ENCODE measurements at regions not wholly inside any gene's neighbourhood (a gene's known extent, or its start where the extent isn't known, plus 50 kb on each side); places are given as distances from the start of the nearest gene placed in this dataset.

DNA sequence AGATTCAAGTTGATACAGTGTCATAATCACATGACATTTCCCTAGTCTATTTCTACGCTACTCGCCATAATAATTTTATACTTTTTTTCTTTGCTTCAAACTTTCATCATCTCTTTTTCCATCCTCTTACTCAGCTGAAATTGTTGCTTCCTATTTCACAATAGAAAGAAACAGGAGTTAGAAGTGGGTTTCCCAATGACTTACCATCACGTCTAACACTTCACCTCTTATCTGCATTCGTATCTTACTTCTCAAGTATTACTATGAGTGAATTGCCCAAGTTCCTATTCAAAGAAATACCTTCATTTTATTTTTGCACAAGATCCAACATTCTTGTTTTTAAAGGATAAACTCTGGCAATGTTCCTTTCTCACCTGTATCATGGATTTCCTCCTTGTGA is 1539.9 kb downstream of the SI start:
- TF ChIP-seq CTCF (IDR thresholded peaks at IDR 0.05), result no peak
- H3K79me2 ChIP-seq (ENCODE audit: insufficient read depth, low read length), result no peaks in the 10 kb centered on the region
- H3K27me3 ChIP-seq (ENCODE audit: control insufficient read depth in 2 of 2, insufficient read depth in 2 of 2, low read length in 2 of 2), result no peaks in the 10 kb centered on the region
- Mint-ChIP-seq H3K27ac (no peak overlapping the region), H3K27me3 (ENCODE audit: low read depth in 3 of 3) (no peaks in the 10 kb centered on the region), H3K36me3 (no peaks in the 10 kb centered on the region), H3K4me1 (no peaks in the 10 kb centered on the region), H3K4me3 (no peak overlapping the region), H3K9me3 (peaks cover 0 to 5% (median 0%) of the 10 kb centered on the region in 7 donors)
- H2AFZ ChIP-seq (ENCODE audit: insufficient read depth, low read depth, low read length, poor library complexity, severe bottlenecking), result no peak overlapping the region
- H3K4me2 ChIP-seq (replicated peaks; ENCODE audit: extremely low read depth, low read length, poor library complexity, severe bottlenecking), result no peak overlapping the region
- H3K36me3 ChIP-seq (replicated peaks in 1 of 2; ENCODE audit: control insufficient read depth in 1 of 2, insufficient read depth in 2 of 2, low read length in 2 of 2), result no peaks in the 10 kb centered on the region
- H3K9ac ChIP-seq (ENCODE audit: insufficient read depth, low read length, poor library complexity, severe bottlenecking), result no peak overlapping the region
- intact Hi-C loops (cut with micrococcal nuclease), result no loop called here
- H3K4me3 ChIP-seq (replicated peaks in 1 of 3; ENCODE audit: low read depth in 2 of 3, low read length in 3 of 3), result no peak overlapping the region
- WGBS (ENCODE audit: insufficient coverage), result no CpG with 5 or more reads among the region's 4 CpGs
- no peaks in the 10 kb centered on the region for H3K9me3 ChIP-seq (replicated peaks in 1 of 2; ENCODE audit: control insufficient read depth in 1 of 2, insufficient read depth in 1 of 2, low read length in 2 of 2)
- H3K4me1 ChIP-seq (ENCODE audit: control insufficient read depth in 1 of 2, insufficient read depth in 2 of 2, low read length in 2 of 2), result no peaks in the 10 kb centered on the region
- no peaks in the 10 kb centered on the region for H4K20me1 ChIP-seq (ENCODE audit: insufficient read depth, low read length)
- no peak for DNase-seq
- no peak overlapping the region for H3K27ac ChIP-seq (ENCODE audit: low read depth in 1 of 2, low read length in 2 of 2)

DNA sequence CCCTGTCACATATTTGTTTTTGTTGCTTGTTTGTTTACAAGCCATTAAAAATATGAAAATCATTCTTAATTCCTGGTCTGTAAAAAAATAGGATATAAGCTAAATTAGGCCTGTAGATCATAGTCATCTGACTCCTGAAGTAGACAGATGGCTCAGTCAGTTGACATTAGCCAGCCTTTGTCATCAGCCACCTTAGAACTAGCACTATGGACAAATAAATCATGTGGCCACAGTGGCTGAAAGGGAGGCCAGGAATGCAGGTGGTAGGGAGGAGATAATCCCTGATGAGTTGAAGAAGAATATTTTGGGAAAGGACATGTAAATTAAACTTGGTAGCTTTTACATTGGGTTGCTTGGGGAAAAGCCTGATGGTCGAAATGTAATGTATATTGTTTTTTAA is 1544.9 kb downstream of the SI start:
- no peak overlapping the region for H3K27ac Mint-ChIP-seq
- Histone ChIP-seq H3K4me2 (replicated peaks; ENCODE audit: extremely low read depth, low read length, poor library complexity, severe bottlenecking) (no peak overlapping the region), H3K4me1 (ENCODE audit: control insufficient read depth in 1 of 2, insufficient read depth in 2 of 2, low read length in 2 of 2) (no peaks in the 10 kb centered on the region), H3K27ac (ENCODE audit: low read depth in 1 of 2, low read length in 2 of 2) (no peak overlapping the region), H3K36me3 (replicated peaks in 1 of 2; ENCODE audit: control insufficient read depth in 1 of 2, insufficient read depth in 2 of 2, low read length in 2 of 2) (no peaks in the 10 kb centered on the region), H3K27me3 (ENCODE audit: control insufficient read depth in 2 of 2, insufficient read depth in 2 of 2, low read length in 2 of 2) (no peaks in the 10 kb centered on the region), H3K9ac (ENCODE audit: insufficient read depth, low read length, poor library complexity, severe bottlenecking) (no peak overlapping the region), H3K4me3 (replicated peaks in 1 of 3; ENCODE audit: low read depth in 2 of 3, low read length in 3 of 3) (no peak overlapping the region), H3K79me2 (ENCODE audit: insufficient read depth, low read length) (no peaks in the 10 kb centered on the region), H3K9me3 (replicated peaks in 1 of 2; ENCODE audit: control insufficient read depth in 1 of 2, insufficient read depth in 1 of 2, low read length in 2 of 2) (peaks cover 0 to 2% of the 10 kb centered on the region in 2 donors), H2AFZ (ENCODE audit: insufficient read depth, low read depth, low read length, poor library complexity, severe bottlenecking) (no peak overlapping the region), H4K20me1 (ENCODE audit: insufficient read depth, low read length) (no peaks in the 10 kb centered on the region)
- no peak overlapping the region for H3K4me3 Mint-ChIP-seq
- H3K27me3 Mint-ChIP-seq (ENCODE audit: low read depth in 3 of 3), result no peaks in the 10 kb centered on the region
- no peak for TF ChIP-seq CTCF (IDR thresholded peaks at IDR 0.05)
- H3K9me3 Mint-ChIP-seq, result peaks cover 0 to 5% (median 0%) of the 10 kb centered on the region in 7 donors
- intact Hi-C loops (cut with micrococcal nuclease), result no loop called here
- WGBS (ENCODE audit: insufficient coverage), result no CpG with 5 or more reads among the region's 1 CpG
- H3K4me1 Mint-ChIP-seq, result no peaks in the 10 kb centered on the region
- no peaks in the 10 kb centered on the region for H3K36me3 Mint-ChIP-seq
- DNase-seq, result no peak

Measured in CD14-positive monocyte (primary cell).